ENCODE measurements at regions not wholly inside any gene's neighbourhood (a gene's known extent, or its start where the extent isn't known, plus 50 kb on each side); places are given as distances from the start of the nearest gene placed in this dataset.

- no peak overlapping the region for H3K27ac ChIP-seq (ENCODE audit: low read depth, low read length)
- no peak overlapping the region for H3K9ac ChIP-seq (ENCODE audit: low read length in 5 of 5)
Observed at GRCh38 chr2:24439971-24440340, 51.1 kb upstream of the NCOA1 start.

GRCh38 chr2:24439280-24439970 is 51.6 kb upstream of the NCOA1 start:
- Histone ChIP-seq H3K27me3 (ENCODE audit: control insufficient read depth in 5 of 5, insufficient read depth in 4 of 5, low read length in 5 of 5) (no peaks in the 10 kb centered on the region), H3K27ac (ENCODE audit: low read depth, low read length) (no peak overlapping the region), H3K4me3 (ENCODE audit: low read depth in 1 of 5, low read length in 5 of 5) (no peak overlapping the region), H3K9me3 (ENCODE audit: control insufficient read depth in 5 of 5, low read length in 5 of 5) (no peaks in the 10 kb centered on the region), H3K4me1 (ENCODE audit: control insufficient read depth in 5 of 5, insufficient read depth in 5 of 5, low read length in 5 of 5) (peaks cover 3 to 21% (median 20%) of the 10 kb centered on the region in 5 donors), H3K36me3 (ENCODE audit: control insufficient read depth in 5 of 5, insufficient read depth in 5 of 5, low read length in 5 of 5) (no peaks in the 10 kb centered on the region), H3K9ac (ENCODE audit: low read length in 5 of 5) (no peak overlapping the region)

More at GRCh38 chr2:24439971-24440340, 51.1 kb upstream of the NCOA1 start:
- Histone ChIP-seq H3K4me1 (ENCODE audit: control insufficient read depth in 5 of 5, insufficient read depth in 5 of 5, low read length in 5 of 5) (peaks cover 3 to 16% (median 15%) of the 10 kb centered on the region in 5 donors), H3K27me3 (ENCODE audit: control insufficient read depth in 5 of 5, insufficient read depth in 4 of 5, low read length in 5 of 5) (no peaks in the 10 kb centered on the region), H3K36me3 (ENCODE audit: control insufficient read depth in 5 of 5, insufficient read depth in 5 of 5, low read length in 5 of 5) (no peaks in the 10 kb centered on the region), H3K4me3 (ENCODE audit: low read depth in 1 of 5, low read length in 5 of 5) (no peak overlapping the region), H3K9me3 (ENCODE audit: control insufficient read depth in 5 of 5, low read length in 5 of 5) (no peaks in the 10 kb centered on the region)

GRCh38 chr2:24438106-24438505 is 52.9 kb upstream of the NCOA1 start:
- peaks cover 3 to 31% (median 28%) of the 10 kb centered on the region in 5 donors for H3K4me1 ChIP-seq (ENCODE audit: control insufficient read depth in 5 of 5, insufficient read depth in 5 of 5, low read length in 5 of 5)
- no peak overlapping the region for H3K27ac ChIP-seq (ENCODE audit: low read depth, low read length)
- no peak overlapping the region for H3K4me3 ChIP-seq (ENCODE audit: low read depth in 1 of 5, low read length in 5 of 5)
- H3K9me3 ChIP-seq (ENCODE audit: control insufficient read depth in 5 of 5, low read length in 5 of 5): no peaks in the 10 kb centered on the region
- no peak overlapping the region for H3K9ac ChIP-seq (ENCODE audit: low read length in 5 of 5)
- H3K27me3 ChIP-seq (ENCODE audit: control insufficient read depth in 5 of 5, insufficient read depth in 4 of 5, low read length in 5 of 5): no peaks in the 10 kb centered on the region
- H3K36me3 ChIP-seq (ENCODE audit: control insufficient read depth in 5 of 5, insufficient read depth in 5 of 5, low read length in 5 of 5): no peaks in the 10 kb centered on the region

- Histone ChIP-seq H3K4me1 (ENCODE audit: control insufficient read depth in 5 of 5, insufficient read depth in 5 of 5, low read length in 5 of 5) (peaks cover 3 to 41% (median 34%) of the 10 kb centered on the region in 5 donors), H3K27me3 (ENCODE audit: control insufficient read depth in 5 of 5, insufficient read depth in 4 of 5, low read length in 5 of 5) (no peaks in the 10 kb centered on the region), H3K9me3 (ENCODE audit: control insufficient read depth in 5 of 5, low read length in 5 of 5) (no peaks in the 10 kb centered on the region), H3K27ac (ENCODE audit: low read depth, low read length) (peak overlapping the region; percentile 60), H3K9ac (ENCODE audit: low read length in 5 of 5) (peak overlapping the region in 1 of 5 donors; percentile 16), H3K4me3 (ENCODE audit: low read depth in 1 of 5, low read length in 5 of 5) (peak overlapping the region in 3 of 5 donors; percentile 33 to 35 (median 33)), H3K36me3 (ENCODE audit: control insufficient read depth in 5 of 5, insufficient read depth in 5 of 5, low read length in 5 of 5) (no peaks in the 10 kb centered on the region)
Observed at GRCh38 chr2:24435391-24436316, 55.4 kb upstream of the NCOA1 start.

GRCh38 chr2:24434541-24434940 is 56.5 kb upstream of the NCOA1 start:
- Histone ChIP-seq H3K27ac (ENCODE audit: low read depth, low read length) (no peak overlapping the region), H3K27me3 (ENCODE audit: control insufficient read depth in 5 of 5, insufficient read depth in 4 of 5, low read length in 5 of 5) (no peaks in the 10 kb centered on the region), H3K9ac (ENCODE audit: low read length in 5 of 5) (no peak overlapping the region), H3K36me3 (ENCODE audit: control insufficient read depth in 5 of 5, insufficient read depth in 5 of 5, low read length in 5 of 5) (no peaks in the 10 kb centered on the region), H3K4me1 (ENCODE audit: control insufficient read depth in 5 of 5, insufficient read depth in 5 of 5, low read length in 5 of 5) (peaks cover 3 to 41% (median 34%) of the 10 kb centered on the region in 5 donors), H3K9me3 (ENCODE audit: control insufficient read depth in 5 of 5, low read length in 5 of 5) (no peaks in the 10 kb centered on the region), H3K4me3 (ENCODE audit: low read depth in 1 of 5, low read length in 5 of 5) (no peak overlapping the region)

GRCh38 chr2:24432735-24433134 is 58.3 kb upstream of the NCOA1 start:
- H3K4me1 ChIP-seq (ENCODE audit: control insufficient read depth in 5 of 5, insufficient read depth in 5 of 5, low read length in 5 of 5): peaks cover 3 to 41% (median 34%) of the 10 kb centered on the region in 5 donors
- H3K9me3 ChIP-seq (ENCODE audit: control insufficient read depth in 5 of 5, low read length in 5 of 5): no peaks in the 10 kb centered on the region
- H3K27me3 ChIP-seq (ENCODE audit: control insufficient read depth in 5 of 5, insufficient read depth in 4 of 5, low read length in 5 of 5): no peaks in the 10 kb centered on the region
- no peak overlapping the region for H3K9ac ChIP-seq (ENCODE audit: low read length in 5 of 5)
- no peak overlapping the region for H3K4me3 ChIP-seq (ENCODE audit: low read depth in 1 of 5, low read length in 5 of 5)
- H3K36me3 ChIP-seq (ENCODE audit: control insufficient read depth in 5 of 5, insufficient read depth in 5 of 5, low read length in 5 of 5): no peaks in the 10 kb centered on the region
- H3K27ac ChIP-seq (ENCODE audit: low read depth, low read length): no peak overlapping the region

- Histone ChIP-seq H3K4me1 (ENCODE audit: control insufficient read depth in 5 of 5, insufficient read depth in 5 of 5, low read length in 5 of 5) (peaks cover 3 to 41% (median 34%) of the 10 kb centered on the region in 5 donors), H3K4me3 (ENCODE audit: low read depth in 1 of 5, low read length in 5 of 5) (no peak overlapping the region), H3K9me3 (ENCODE audit: control insufficient read depth in 5 of 5, low read length in 5 of 5) (no peaks in the 10 kb centered on the region), H3K27ac (ENCODE audit: low read depth, low read length) (no peak overlapping the region), H3K27me3 (ENCODE audit: control insufficient read depth in 5 of 5, insufficient read depth in 4 of 5, low read length in 5 of 5) (no peaks in the 10 kb centered on the region), H3K36me3 (ENCODE audit: control insufficient read depth in 5 of 5, insufficient read depth in 5 of 5, low read length in 5 of 5) (no peaks in the 10 kb centered on the region), H3K9ac (ENCODE audit: low read length in 5 of 5) (peak overlapping the region in 1 of 5 donors; percentile 26)
Observed at GRCh38 chr2:24432121-24432520, 58.9 kb upstream of the NCOA1 start.

GRCh38 chr2:24429197-24430074 is 61.6 kb upstream of the NCOA1 start:
- peaks cover 0 to 21% (median 14%) of the 10 kb centered on the region in 5 donors for H3K4me1 ChIP-seq (ENCODE audit: control insufficient read depth in 5 of 5, insufficient read depth in 5 of 5, low read length in 5 of 5)
- no peak overlapping the region for H3K27ac ChIP-seq (ENCODE audit: low read depth, low read length)
- H3K27me3 ChIP-seq (ENCODE audit: control insufficient read depth in 5 of 5, insufficient read depth in 4 of 5, low read length in 5 of 5): no peaks in the 10 kb centered on the region
- H3K4me3 ChIP-seq (ENCODE audit: low read depth in 1 of 5, low read length in 5 of 5): no peak overlapping the region
- no peaks in the 10 kb centered on the region for H3K36me3 ChIP-seq (ENCODE audit: control insufficient read depth in 5 of 5, insufficient read depth in 5 of 5, low read length in 5 of 5)
- H3K9me3 ChIP-seq (ENCODE audit: control insufficient read depth in 5 of 5, low read length in 5 of 5): no peaks in the 10 kb centered on the region
- no peak overlapping the region for H3K9ac ChIP-seq (ENCODE audit: low read length in 5 of 5)

GRCh38 chr2:24424387-24424786 is 64.1 kb upstream of the ITSN2 start:
- Histone ChIP-seq H3K4me3 (ENCODE audit: low read depth in 1 of 5, low read length in 5 of 5) (no peak overlapping the region), H3K9me3 (ENCODE audit: control insufficient read depth in 5 of 5, low read length in 5 of 5) (peaks cover 0 to 5% (median 0%) of the 10 kb centered on the region in 5 donors), H3K36me3 (ENCODE audit: control insufficient read depth in 5 of 5, insufficient read depth in 5 of 5, low read length in 5 of 5) (no peaks in the 10 kb centered on the region), H3K9ac (ENCODE audit: low read length in 5 of 5) (no peak overlapping the region), H3K27me3 (ENCODE audit: control insufficient read depth in 5 of 5, insufficient read depth in 4 of 5, low read length in 5 of 5) (no peaks in the 10 kb centered on the region), H3K4me1 (ENCODE audit: control insufficient read depth in 5 of 5, insufficient read depth in 5 of 5, low read length in 5 of 5) (peaks cover 0 to 5% (median 0%) of the 10 kb centered on the region in 5 donors), H3K27ac (ENCODE audit: low read depth, low read length) (no peak overlapping the region)
